ENCODE measurements at regions not wholly inside any gene's neighbourhood (a gene's known extent, or its start where the extent isn't known, plus 50 kb on each side); places are given as distances from the start of the nearest gene placed in this dataset.

GRCh38 chr13:111468037-111468959, 147.9 kb downstream of the TEX29 start:
- TF ChIP-seq CTCF (IDR thresholded peaks at IDR 0.05) (no peak), POLR2A (IDR thresholded peaks at IDR 0.05) (no peak)

Measured in uterus (tissue), 2 donors.